HG03060 (cell line): ENCODE measurements at regions not wholly inside any gene's neighbourhood (a gene's known extent, or its start where the extent isn't known, plus 50 kb on each side); places are given as distances from the start of the nearest gene placed in this dataset.

ENCODE experiments used
- ATAC-seq: cut with Tn5 transposase; IDR thresholded peaks from one replicate; pipeline ENCODE4 v1.9.1; 2021; ENCODE audit warnings: low read depth, moderate number of reproducible peaks; ENCODE audit not compliant: unreplicated experiment

GRCh38 chr10:78736926-78737630 lies 331.7 kb upstream of the ZMIZ1 start:
- no peak for ATAC-seq

GRCh38 chr10:78737883-78738856 lies 330.6 kb upstream of the ZMIZ1 start:
- no peak for ATAC-seq

GRCh38 chr10:78738861-78739260 lies 329.9 kb upstream of the ZMIZ1 start:
- ATAC-seq = no peak

- ATAC-seq = no peak
Observed at GRCh38 chr10:78739444-78740053, 329.2 kb upstream of the ZMIZ1 start.

- no peak for ATAC-seq
Observed at GRCh38 chr10:78740976-78741915, 327.5 kb upstream of the ZMIZ1 start.

- no peak for ATAC-seq
Observed at GRCh38 chr10:78742406-78742729, 326.4 kb upstream of the ZMIZ1 start.

- ATAC-seq = no peak
Observed at GRCh38 chr10:78742730-78743615, 325.8 kb upstream of the ZMIZ1 start.

- ATAC-seq = no peak
Observed at GRCh38 chr10:78744056-78744455, 324.7 kb upstream of the ZMIZ1 start.

- ATAC-seq = no peak
Observed at GRCh38 chr10:78744491-78745090, 324.2 kb upstream of the ZMIZ1 start.

- ATAC-seq = no peak
Observed at GRCh38 chr10:78745441-78745840, 323.3 kb upstream of the ZMIZ1 start.

GRCh38 chr10:78746155-78746763 lies 322.5 kb upstream of the ZMIZ1 start:
- no peak for ATAC-seq

- ATAC-seq = no peak
Observed at GRCh38 chr10:78747401-78748234, 321.1 kb upstream of the ZMIZ1 start.

- ATAC-seq = no peak
Observed at GRCh38 chr10:78748235-78748533, 320.6 kb upstream of the ZMIZ1 start.

GRCh38 chr10:78749200-78749599 lies 319.6 kb upstream of the ZMIZ1 start:
- no peak for ATAC-seq

- ATAC-seq = no peak
Observed at GRCh38 chr10:78749898-78750297, 318.9 kb upstream of the ZMIZ1 start.

GRCh38 chr10:78750418-78750817 lies 318.3 kb upstream of the ZMIZ1 start:
- no peak for ATAC-seq

- ATAC-seq = no peak
Observed at GRCh38 chr10:78751716-78752115, 317.1 kb upstream of the ZMIZ1 start.

- no peak for ATAC-seq
Observed at GRCh38 chr10:78752221-78752620, 316.5 kb upstream of the ZMIZ1 start.
